GM19397 (cell line): ENCODE measurements at regions not wholly inside any gene's neighbourhood (a gene's known extent, or its start where the extent isn't known, plus 50 kb on each side); places are given as distances from the start of the nearest gene placed in this dataset.
"Not testable (repeated sequence)": the region's sequence is repeated elsewhere in the genome, so short reads cannot be mapped to it uniquely, and the experiment has no call there.

Source experiments
- ATAC-seq: cut with Tn5 transposase; IDR thresholded peaks from one replicate; pipeline ENCODE4 v1.9.1; 2021; ENCODE audit warnings: mild to moderate bottlenecking, moderate library complexity; ENCODE audit not compliant: unreplicated experiment

- ATAC-seq = no peak
Measured at GRCh38 chr4:109378511-109378910, 55.1 kb upstream of the SEC24B start.

- ATAC-seq = no peak
Measured at GRCh38 chr4:109378076-109378475, 55.5 kb upstream of the SEC24B start.

- ATAC-seq = no peak
Measured at GRCh38 chr4:109375778-109376414, 57.7 kb upstream of the SEC24B start.

GRCh38 chr4:109368661-109369060 is 65.0 kb upstream of the SEC24B start:
- no peak for ATAC-seq

- no peak for ATAC-seq
Measured at GRCh38 chr4:109365939-109366338, 63.5 kb upstream of the COL25A1 start.

- not testable (repeated sequence) for ATAC-seq
Measured at GRCh38 chr4:109365297-109365696, 62.8 kb upstream of the COL25A1 start.

GRCh38 chr4:109359040-109359646 is 56.7 kb upstream of the COL25A1 start:
- peak; percentile 68 for ATAC-seq

GRCh38 chr4:109355835-109356234 is 53.4 kb upstream of the COL25A1 start:
- no peak for ATAC-seq

- ATAC-seq = no peak
Measured at GRCh38 chr4:109352941-109353340, 50.5 kb upstream of the COL25A1 start.
